ENCODE measurements at regions not wholly inside any gene's neighbourhood (a gene's known extent, or its start where the extent isn't known, plus 50 kb on each side); places are given as distances from the start of the nearest gene placed in this dataset.

DNA sequence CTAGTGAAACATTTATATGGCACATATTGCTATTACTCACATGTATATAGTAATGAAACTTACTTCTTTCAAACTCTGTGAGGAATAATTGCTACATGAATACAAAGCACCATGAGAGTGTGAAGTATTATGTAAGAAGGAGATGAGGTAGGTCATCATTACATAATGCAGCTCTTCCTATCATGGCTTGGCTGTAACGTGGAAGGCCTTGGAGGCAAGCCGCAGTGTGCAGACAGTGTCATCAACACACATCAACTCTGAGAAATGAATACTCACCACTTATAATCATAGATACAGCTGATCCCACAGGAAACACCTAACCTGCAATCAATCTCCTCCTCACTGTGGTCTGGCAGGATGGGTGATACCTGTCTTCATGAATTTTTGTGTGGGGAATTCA is 49.9 kb upstream of the CCDC91 start:
- no peaks in the 10 kb centered on the region for H3K79me2 ChIP-seq (ENCODE audit: insufficient read depth)
- H3K9me2 ChIP-seq, result no peaks in the 10 kb centered on the region
- H4K20me1 ChIP-seq (ENCODE audit: insufficient read depth), result no peaks in the 10 kb centered on the region
- no peaks in the 10 kb centered on the region for H3K9me3 ChIP-seq
- TF ChIP-seq EZH2phosphoT487 (IDR thresholded peaks at IDR 0.05; ENCODE audit: borderline replicate concordance, low read depth) (no peak), TEAD4 (IDR thresholded peaks at IDR 0.05; ENCODE audit: borderline replicate concordance, insufficient read depth) (no peak), SIN3A (IDR thresholded peaks at IDR 0.05; ENCODE audit: borderline replicate concordance, low read depth, low read length) (no peak), FOSL2 (IDR thresholded peaks at IDR 0.05; ENCODE audit: borderline replicate concordance, low read depth) (no peak)
- TF ChIP-seq, protein P1, sequence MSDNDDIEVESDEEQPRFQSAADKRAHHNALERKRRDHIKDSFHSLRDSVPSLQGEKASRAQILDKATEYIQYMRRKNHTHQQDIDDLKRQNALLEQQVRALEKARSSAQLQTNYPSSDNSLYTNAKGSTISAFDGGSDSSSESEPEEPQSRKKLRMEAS (IDR thresholded peaks at IDR 0.05; ENCODE audit: low read depth), result no peak
- TF ChIP-seq, protein P2, sequence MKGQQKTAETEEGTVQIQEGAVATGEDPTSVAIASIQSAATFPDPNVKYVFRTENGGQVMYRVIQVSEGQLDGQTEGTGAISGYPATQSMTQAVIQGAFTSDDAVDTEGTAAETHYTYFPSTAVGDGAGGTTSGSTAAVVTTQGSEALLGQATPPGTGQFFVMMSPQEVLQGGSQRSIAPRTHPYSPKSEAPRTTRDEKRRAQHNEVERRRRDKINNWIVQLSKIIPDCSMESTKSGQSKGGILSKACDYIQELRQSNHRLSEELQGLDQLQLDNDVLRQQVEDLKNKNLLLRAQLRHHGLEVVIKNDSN (IDR thresholded peaks at IDR 0.05; ENCODE audit: borderline replicate concordance, low read depth), result no peak
- TF ChIP-seq, protein P3, sequence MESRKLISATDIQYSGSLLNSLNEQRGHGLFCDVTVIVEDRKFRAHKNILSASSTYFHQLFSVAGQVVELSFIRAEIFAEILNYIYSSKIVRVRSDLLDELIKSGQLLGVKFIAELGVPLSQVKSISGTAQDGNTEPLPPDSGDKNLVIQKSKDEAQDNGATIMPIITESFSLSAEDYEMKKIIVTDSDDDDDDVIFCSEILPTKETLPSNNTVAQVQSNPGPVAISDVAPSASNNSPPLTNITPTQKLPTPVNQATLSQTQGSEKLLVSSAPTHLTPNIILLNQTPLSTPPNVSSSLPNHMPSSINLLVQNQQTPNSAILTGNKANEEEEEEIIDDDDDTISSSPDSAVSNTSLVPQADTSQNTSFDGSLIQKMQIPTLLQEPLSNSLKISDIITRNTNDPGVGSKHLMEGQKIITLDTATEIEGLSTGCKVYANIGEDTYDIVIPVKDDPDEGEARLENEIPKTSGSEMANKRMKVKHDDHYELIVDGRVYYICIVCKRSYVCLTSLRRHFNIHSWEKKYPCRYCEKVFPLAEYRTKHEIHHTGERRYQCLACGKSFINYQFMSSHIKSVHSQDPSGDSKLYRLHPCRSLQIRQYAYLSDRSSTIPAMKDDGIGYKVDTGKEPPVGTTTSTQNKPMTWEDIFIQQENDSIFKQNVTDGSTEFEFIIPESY (IDR thresholded peaks at IDR 0.05; ENCODE audit: borderline replicate concordance, low read depth), result no peak
- TF ChIP-seq, protein P4, sequence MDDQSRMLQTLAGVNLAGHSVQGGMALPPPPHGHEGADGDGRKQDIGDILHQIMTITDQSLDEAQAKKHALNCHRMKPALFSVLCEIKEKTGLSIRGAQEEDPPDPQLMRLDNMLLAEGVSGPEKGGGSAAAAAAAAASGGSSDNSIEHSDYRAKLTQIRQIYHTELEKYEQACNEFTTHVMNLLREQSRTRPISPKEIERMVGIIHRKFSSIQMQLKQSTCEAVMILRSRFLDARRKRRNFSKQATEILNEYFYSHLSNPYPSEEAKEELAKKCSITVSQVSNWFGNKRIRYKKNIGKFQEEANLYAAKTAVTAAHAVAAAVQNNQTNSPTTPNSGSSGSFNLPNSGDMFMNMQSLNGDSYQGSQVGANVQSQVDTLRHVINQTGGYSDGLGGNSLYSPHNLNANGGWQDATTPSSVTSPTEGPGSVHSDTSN (IDR thresholded peaks at IDR 0.05), result no peak
- TF ChIP-seq, protein P5, sequence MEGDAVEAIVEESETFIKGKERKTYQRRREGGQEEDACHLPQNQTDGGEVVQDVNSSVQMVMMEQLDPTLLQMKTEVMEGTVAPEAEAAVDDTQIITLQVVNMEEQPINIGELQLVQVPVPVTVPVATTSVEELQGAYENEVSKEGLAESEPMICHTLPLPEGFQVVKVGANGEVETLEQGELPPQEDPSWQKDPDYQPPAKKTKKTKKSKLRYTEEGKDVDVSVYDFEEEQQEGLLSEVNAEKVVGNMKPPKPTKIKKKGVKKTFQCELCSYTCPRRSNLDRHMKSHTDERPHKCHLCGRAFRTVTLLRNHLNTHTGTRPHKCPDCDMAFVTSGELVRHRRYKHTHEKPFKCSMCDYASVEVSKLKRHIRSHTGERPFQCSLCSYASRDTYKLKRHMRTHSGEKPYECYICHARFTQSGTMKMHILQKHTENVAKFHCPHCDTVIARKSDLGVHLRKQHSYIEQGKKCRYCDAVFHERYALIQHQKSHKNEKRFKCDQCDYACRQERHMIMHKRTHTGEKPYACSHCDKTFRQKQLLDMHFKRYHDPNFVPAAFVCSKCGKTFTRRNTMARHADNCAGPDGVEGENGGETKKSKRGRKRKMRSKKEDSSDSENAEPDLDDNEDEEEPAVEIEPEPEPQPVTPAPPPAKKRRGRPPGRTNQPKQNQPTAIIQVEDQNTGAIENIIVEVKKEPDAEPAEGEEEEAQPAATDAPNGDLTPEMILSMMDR (IDR thresholded peaks at IDR 0.05), result no peak
- H3K27ac ChIP-seq (ENCODE audit: low read depth in 2 of 2, low read length in 1 of 2), result no peak overlapping the region
- no peaks in the 10 kb centered on the region for H3K4me1 ChIP-seq (ENCODE audit: control insufficient read depth in 1 of 2, insufficient read depth in 2 of 2, low read depth in 1 of 2, low read length in 1 of 2)
- no peak for DNase-seq
- CTCF ChIA-PET, result no interaction called here
- no peak overlapping the region for H3K4me3 ChIP-seq (ENCODE audit: low read depth in 2 of 2, low read length in 1 of 2)
- POLR2A ChIA-PET, result no interaction called here
- 79% methylated on average over 2 of the region's 2 CpGs for WGBS (ENCODE audit: low lambda C conversion rate)
- no peaks in the 10 kb centered on the region for H3K36me3 ChIP-seq (replicated peaks in 1 of 2; ENCODE audit: control insufficient read depth in 1 of 2, insufficient read depth in 2 of 2, low read length in 1 of 2)
- no peak overlapping the region for H3K9ac ChIP-seq
- no peak overlapping the region for H2AFZ ChIP-seq (ENCODE audit: low read depth)
- H3K27me3 ChIP-seq (ENCODE audit: insufficient read depth), result no peaks in the 10 kb centered on the region
- no peak overlapping the region for H3K4me2 ChIP-seq
- H3F3A ChIP-seq (replicated peaks; ENCODE audit: insufficient read depth), result no peaks in the 10 kb centered on the region
